ENCODE measurements at regions not wholly inside any gene's neighbourhood (a gene's known extent, or its start where the extent isn't known, plus 50 kb on each side); places are given as distances from the start of the nearest gene placed in this dataset.

- no peak for DNase-seq
- H3K36me3 Mint-ChIP-seq (ENCODE audit: unreplicated experiment): peaks cover 17% of the 10 kb centered on the region
- H3K27me3 Mint-ChIP-seq (ENCODE audit: unreplicated experiment): no peaks in the 10 kb centered on the region
- no peaks in the 10 kb centered on the region for H3K4me1 Mint-ChIP-seq (ENCODE audit: low read depth, unreplicated experiment)
- peaks cover 6% of the 10 kb centered on the region for H3K9me3 Mint-ChIP-seq (ENCODE audit: unreplicated experiment)
- no peak overlapping the region for H3K4me3 Mint-ChIP-seq (ENCODE audit: unreplicated experiment)
- no peak overlapping the region for H3K27ac Mint-ChIP-seq (ENCODE audit: unreplicated experiment)
- TF ChIP-seq CTCF (IDR thresholded peaks at IDR 0.05; ENCODE audit: partially characterized antibody, unreplicated experiment): no peak
Observed at GRCh38 chr3:105970283-105970682, 101.5 kb upstream of the CBLB start.

DNA sequence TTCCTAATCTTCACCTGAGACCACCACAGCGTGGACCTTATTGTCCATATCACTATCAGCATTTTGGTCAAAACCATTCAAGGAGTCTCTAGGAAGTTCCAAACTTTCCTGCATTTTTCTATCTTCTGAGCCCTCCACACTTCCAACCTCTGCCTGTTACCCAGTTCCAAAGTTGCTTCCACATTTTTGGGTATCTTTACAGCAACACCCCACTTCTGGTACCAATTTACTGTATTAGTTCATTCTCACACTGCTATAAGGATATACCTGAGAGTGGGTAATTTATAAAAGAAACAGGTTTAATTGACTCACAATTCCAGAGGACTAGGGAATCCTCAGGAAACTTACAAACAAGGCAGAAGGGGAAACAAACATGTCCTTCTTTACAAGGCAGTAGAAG is 103.3 kb upstream of the CBLB start:
- Mint-ChIP-seq H3K9me3 (ENCODE audit: unreplicated experiment) (peaks cover 6% of the 10 kb centered on the region), H3K4me1 (ENCODE audit: low read depth, unreplicated experiment) (no peaks in the 10 kb centered on the region), H3K36me3 (ENCODE audit: unreplicated experiment) (peaks cover 17% of the 10 kb centered on the region), H3K4me3 (ENCODE audit: unreplicated experiment) (no peak overlapping the region), H3K27ac (ENCODE audit: unreplicated experiment) (no peak overlapping the region), H3K27me3 (ENCODE audit: unreplicated experiment) (no peaks in the 10 kb centered on the region)
- TF ChIP-seq CTCF (IDR thresholded peaks at IDR 0.05; ENCODE audit: partially characterized antibody, unreplicated experiment): no peak
- no peak for DNase-seq

GRCh38 chr3:105974381-105974780 is 105.6 kb upstream of the CBLB start:
- Mint-ChIP-seq H3K4me1 (ENCODE audit: low read depth, unreplicated experiment) (no peaks in the 10 kb centered on the region), H3K9me3 (ENCODE audit: unreplicated experiment) (peaks cover 3% of the 10 kb centered on the region), H3K27ac (ENCODE audit: unreplicated experiment) (no peak overlapping the region), H3K27me3 (ENCODE audit: unreplicated experiment) (no peaks in the 10 kb centered on the region), H3K36me3 (ENCODE audit: unreplicated experiment) (peaks cover 17% of the 10 kb centered on the region), H3K4me3 (ENCODE audit: unreplicated experiment) (no peak overlapping the region)
- TF ChIP-seq CTCF (IDR thresholded peaks at IDR 0.05; ENCODE audit: partially characterized antibody, unreplicated experiment): no peak
- DNase-seq: no peak

DNA sequence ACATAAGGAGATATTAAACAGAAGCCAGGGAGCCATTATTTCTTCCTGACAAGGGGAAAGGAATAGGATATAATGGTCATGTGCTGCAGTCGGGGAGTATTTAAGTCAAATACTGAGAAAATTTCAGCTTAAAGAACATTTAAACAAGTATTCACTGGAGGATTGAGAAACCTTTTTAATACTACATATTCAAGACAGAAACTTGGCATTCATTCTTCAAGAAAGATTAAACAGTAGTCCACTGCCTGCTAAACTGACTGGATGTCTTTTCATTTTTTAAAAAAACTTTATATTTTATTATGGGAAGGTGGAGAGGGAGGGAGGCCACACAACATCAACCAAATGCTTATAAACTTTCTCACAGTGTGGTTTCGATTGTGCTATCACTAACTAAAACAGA is 107.4 kb upstream of the CBLB start:
- no peak overlapping the region for H3K4me3 Mint-ChIP-seq (ENCODE audit: unreplicated experiment)
- H3K36me3 Mint-ChIP-seq (ENCODE audit: unreplicated experiment): peaks cover 12% of the 10 kb centered on the region
- H3K4me1 Mint-ChIP-seq (ENCODE audit: low read depth, unreplicated experiment): no peaks in the 10 kb centered on the region
- H3K9me3 Mint-ChIP-seq (ENCODE audit: unreplicated experiment): peaks cover 2% of the 10 kb centered on the region
- no peak for TF ChIP-seq CTCF (IDR thresholded peaks at IDR 0.05; ENCODE audit: partially characterized antibody, unreplicated experiment)
- H3K27ac Mint-ChIP-seq (ENCODE audit: unreplicated experiment): no peak overlapping the region
- DNase-seq: no peak
- no peaks in the 10 kb centered on the region for H3K27me3 Mint-ChIP-seq (ENCODE audit: unreplicated experiment)

DNA sequence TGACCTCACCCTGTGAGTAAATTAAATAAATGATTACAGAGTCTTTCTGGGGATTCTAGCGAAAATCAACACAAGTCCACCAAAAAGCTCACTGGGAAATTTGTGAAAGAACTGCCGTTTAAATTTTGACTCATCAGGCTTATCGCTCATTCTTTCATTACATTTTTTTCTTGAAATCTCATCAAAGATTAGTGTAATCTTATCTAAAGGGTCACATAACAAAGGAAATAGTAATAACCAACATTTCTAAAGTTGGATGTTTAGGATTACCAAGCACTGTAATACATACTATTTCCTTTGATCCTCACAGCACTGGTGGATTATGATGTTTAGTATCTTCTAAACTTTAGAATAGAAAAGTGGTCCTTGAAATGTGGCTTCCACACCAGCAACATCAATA is 111.1 kb upstream of the CBLB start:
- TF ChIP-seq CTCF (IDR thresholded peaks at IDR 0.05; ENCODE audit: partially characterized antibody, unreplicated experiment): no peak
- no peak for DNase-seq
- no peaks in the 10 kb centered on the region for H3K9me3 Mint-ChIP-seq (ENCODE audit: unreplicated experiment)

More for the DNA sequence above, 111.1 kb upstream of the CBLB start:
- H3K4me3 Mint-ChIP-seq (ENCODE audit: unreplicated experiment): no peak overlapping the region
- H3K4me1 Mint-ChIP-seq (ENCODE audit: low read depth, unreplicated experiment): no peaks in the 10 kb centered on the region
- no peaks in the 10 kb centered on the region for H3K36me3 Mint-ChIP-seq (ENCODE audit: unreplicated experiment)
- H3K27me3 Mint-ChIP-seq (ENCODE audit: unreplicated experiment): no peaks in the 10 kb centered on the region
- H3K27ac Mint-ChIP-seq (ENCODE audit: unreplicated experiment): no peak overlapping the region

Data from glutamatergic neuron (in vitro differentiated cells).